ENCODE measurements at regions not wholly inside any gene's neighbourhood (a gene's known extent, or its start where the extent isn't known, plus 50 kb on each side); places are given as distances from the start of the nearest gene placed in this dataset.

DNA sequence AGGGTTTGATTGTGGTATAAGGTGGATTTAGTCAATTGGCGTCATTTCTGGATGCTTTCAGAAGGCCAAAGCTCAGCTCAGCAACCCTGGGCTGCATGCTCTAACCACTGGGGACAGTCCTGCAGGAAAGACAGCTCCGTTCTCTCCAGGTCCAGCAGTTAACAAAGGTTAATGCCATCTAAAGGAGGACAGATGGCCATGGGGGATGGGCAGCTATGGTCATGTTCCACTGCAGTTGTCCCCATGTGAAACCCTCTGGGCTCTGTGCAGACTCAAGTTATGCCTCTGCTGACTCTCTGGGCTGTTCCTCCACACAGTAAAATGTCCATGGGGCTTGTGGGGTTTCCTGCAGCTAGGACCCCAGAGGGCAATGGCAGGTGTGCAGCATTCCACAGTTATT lies 562.1 kb upstream of the ADGRL3 start:
- TF ChIP-seq EZH2phosphoT487 (IDR thresholded peaks at IDR 0.05; ENCODE audit: insufficient read depth, low read depth) (no peak), EZH2 (IDR thresholded peaks at IDR 0.05; ENCODE audit: insufficient read depth, poor library complexity, severe bottlenecking) (no peak)

Data from GM23248 (cell line).